ENCODE measurements at regions not wholly inside any gene's neighbourhood (a gene's known extent, or its start where the extent isn't known, plus 50 kb on each side); places are given as distances from the start of the nearest gene placed in this dataset.

DNA sequence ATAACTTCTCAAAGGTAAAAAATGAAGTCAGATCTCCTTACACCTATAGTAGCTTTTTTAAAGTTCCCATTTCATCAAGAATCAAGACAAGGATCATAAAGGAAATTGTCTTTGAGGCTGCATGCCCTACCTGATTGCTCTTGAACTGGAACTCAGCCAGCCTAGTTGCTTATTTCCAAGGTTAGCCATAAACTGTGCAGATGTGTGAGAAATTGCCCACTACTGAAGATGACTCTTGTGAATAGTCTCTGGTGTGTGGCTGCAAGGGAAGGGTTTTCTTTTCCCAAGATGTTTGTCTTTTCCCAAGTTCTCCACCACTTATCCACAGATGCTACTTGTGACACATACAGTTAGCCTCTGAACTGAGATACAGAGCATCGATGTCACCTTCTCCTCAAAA is 81.7 kb upstream of the DUSP10 start:
- H3K4me1 ChIP-seq, result peaks cover 0 to 4% (median 0%) of the 10 kb centered on the region in 4 donors
- intact Hi-C loops (cut with DNase I; ENCODE audit: low total_unique reads), result no loop called here
- no peak overlapping the region for H3K4me3 ChIP-seq
- 24 to 100% (median 91%) methylated on average over 1 of the region's 1 CpG for WGBS, 5 donors
- no peaks in the 10 kb centered on the region for H3K9me3 ChIP-seq
- DNase-seq, result no peak
- no peaks in the 10 kb centered on the region for H3K36me3 ChIP-seq
- TF ChIP-seq EP300 (IDR thresholded peaks at IDR 0.05), result no peak
- TF ChIP-seq POLR2A (IDR thresholded peaks at IDR 0.05), result no peak
- TF ChIP-seq POLR2AphosphoS5 (IDR thresholded peaks at IDR 0.05), result no peak
- no peak overlapping the region for H3K27ac ChIP-seq
- H3K27me3 ChIP-seq, result no peaks in the 10 kb centered on the region

DNA sequence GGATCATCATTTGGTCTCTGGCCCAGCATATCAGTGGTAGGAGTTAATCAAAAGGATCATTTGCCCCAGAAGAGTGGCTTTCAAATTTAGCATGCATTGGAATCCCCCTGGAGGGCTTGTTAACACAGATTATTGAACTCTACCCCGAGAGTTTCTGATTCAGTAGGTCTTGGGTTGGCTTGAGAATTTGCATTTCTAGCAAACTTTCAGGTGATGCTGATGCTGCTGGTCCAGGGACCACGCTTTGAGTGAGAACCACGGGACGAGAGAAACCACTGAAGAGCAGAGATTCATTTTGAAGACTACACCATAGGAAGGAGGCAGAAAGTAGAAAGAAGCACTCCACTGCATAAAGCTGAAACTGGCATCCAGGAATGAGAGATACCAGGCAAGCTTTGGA is 81.3 kb upstream of the DUSP10 start:
- no peak for DNase-seq
- H3K36me3 ChIP-seq, result no peaks in the 10 kb centered on the region
- H3K27ac ChIP-seq, result no peak overlapping the region
- TF ChIP-seq, protein P1, sequence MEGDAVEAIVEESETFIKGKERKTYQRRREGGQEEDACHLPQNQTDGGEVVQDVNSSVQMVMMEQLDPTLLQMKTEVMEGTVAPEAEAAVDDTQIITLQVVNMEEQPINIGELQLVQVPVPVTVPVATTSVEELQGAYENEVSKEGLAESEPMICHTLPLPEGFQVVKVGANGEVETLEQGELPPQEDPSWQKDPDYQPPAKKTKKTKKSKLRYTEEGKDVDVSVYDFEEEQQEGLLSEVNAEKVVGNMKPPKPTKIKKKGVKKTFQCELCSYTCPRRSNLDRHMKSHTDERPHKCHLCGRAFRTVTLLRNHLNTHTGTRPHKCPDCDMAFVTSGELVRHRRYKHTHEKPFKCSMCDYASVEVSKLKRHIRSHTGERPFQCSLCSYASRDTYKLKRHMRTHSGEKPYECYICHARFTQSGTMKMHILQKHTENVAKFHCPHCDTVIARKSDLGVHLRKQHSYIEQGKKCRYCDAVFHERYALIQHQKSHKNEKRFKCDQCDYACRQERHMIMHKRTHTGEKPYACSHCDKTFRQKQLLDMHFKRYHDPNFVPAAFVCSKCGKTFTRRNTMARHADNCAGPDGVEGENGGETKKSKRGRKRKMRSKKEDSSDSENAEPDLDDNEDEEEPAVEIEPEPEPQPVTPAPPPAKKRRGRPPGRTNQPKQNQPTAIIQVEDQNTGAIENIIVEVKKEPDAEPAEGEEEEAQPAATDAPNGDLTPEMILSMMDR (IDR thresholded peaks at IDR 0.05), result no peak
- no peak for TF ChIP-seq POLR2A (IDR thresholded peaks at IDR 0.05)
- TF ChIP-seq EP300 (IDR thresholded peaks at IDR 0.05), result no peak
- no peak for TF ChIP-seq POLR2AphosphoS5 (IDR thresholded peaks at IDR 0.05)
- no peak overlapping the region for H3K4me3 ChIP-seq
- intact Hi-C loops (cut with DNase I; ENCODE audit: low total_unique reads), result no loop called here
- WGBS, 5 donors, result 74 to 88% (median 75%) methylated on average over 4 of the region's 4 CpGs
- no peaks in the 10 kb centered on the region for H3K9me3 ChIP-seq
- peaks cover 0 to 4% (median 0%) of the 10 kb centered on the region in 4 donors for H3K4me1 ChIP-seq
- H3K27me3 ChIP-seq, result no peaks in the 10 kb centered on the region

DNA sequence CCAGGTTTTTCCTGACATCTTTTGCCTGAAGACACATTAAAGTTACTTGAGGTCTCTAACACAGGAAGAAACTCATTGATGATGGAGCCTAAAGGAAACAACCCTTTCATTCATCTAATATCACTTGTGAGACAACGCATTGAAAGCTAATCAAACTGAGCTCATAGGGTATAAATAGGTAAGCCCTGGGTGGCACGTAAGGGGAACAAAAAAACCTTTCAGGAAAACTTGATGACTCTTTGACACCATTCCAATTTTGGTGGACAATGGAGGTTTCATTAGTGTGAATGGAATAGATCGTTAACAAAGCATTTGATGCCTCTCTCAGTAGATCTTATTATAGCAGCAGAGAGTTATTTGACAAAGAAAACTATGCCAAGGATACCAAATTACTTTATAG is 80.7 kb upstream of the DUSP10 start:
- WGBS, 5 donors, result 72 to 92% (median 82%) methylated on average over 3 of the region's 3 CpGs

DNA sequence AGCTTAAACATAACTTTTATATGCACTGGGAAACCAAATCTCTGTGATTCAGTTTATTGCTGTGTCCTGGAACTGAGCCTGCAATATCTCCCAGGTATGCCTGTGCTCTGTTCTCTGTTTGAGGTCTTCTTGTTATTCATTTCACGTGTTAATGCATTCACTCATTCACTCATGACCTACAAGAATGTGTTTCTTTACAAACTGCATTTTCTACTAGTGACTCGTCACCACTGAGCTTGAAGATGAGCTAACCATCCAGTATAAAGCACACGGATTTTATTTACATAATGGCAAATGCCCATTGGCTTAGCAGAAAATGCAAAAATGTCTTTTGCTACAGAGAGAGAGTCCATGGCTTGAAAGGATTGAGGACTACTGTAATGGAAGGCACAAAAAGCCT is 75.0 kb upstream of the DUSP10 start:
- WGBS, 5 donors, result 47 to 59% (median 52%) methylated on average over 3 of the region's 3 CpGs
- H3K9me3 ChIP-seq, result no peaks in the 10 kb centered on the region
- no peak overlapping the region for H3K4me3 ChIP-seq
- DNase-seq, result no peak
- TF ChIP-seq POLR2AphosphoS5 (IDR thresholded peaks at IDR 0.05) (no peak), POLR2A (IDR thresholded peaks at IDR 0.05) (no peak), EP300 (IDR thresholded peaks at IDR 0.05) (no peak)
- TF ChIP-seq, protein P1 (IDR thresholded peaks at IDR 0.05), result no peak
- H3K4me1 ChIP-seq, result no peaks in the 10 kb centered on the region
- H3K27ac ChIP-seq, result no peak overlapping the region
- intact Hi-C loops (cut with DNase I; ENCODE audit: low total_unique reads), result no loop called here
- H3K36me3 ChIP-seq, result no peaks in the 10 kb centered on the region
- no peaks in the 10 kb centered on the region for H3K27me3 ChIP-seq

More for the DNA sequence above, 80.7 kb upstream of the DUSP10 start:
- intact Hi-C loops (cut with DNase I; ENCODE audit: low total_unique reads), result no loop called here
- Histone ChIP-seq H3K27me3 (no peaks in the 10 kb centered on the region), H3K36me3 (no peaks in the 10 kb centered on the region), H3K4me1 (peaks cover 0 to 4% (median 0%) of the 10 kb centered on the region in 4 donors), H3K4me3 (no peak overlapping the region), H3K9me3 (no peaks in the 10 kb centered on the region), H3K27ac (no peak overlapping the region)
- no peak for DNase-seq
- TF ChIP-seq POLR2AphosphoS5 (IDR thresholded peaks at IDR 0.05) (no peak), POLR2A (IDR thresholded peaks at IDR 0.05) (no peak), EP300 (IDR thresholded peaks at IDR 0.05) (no peak)
- TF ChIP-seq, protein P1 (IDR thresholded peaks at IDR 0.05), result no peak

DNA sequence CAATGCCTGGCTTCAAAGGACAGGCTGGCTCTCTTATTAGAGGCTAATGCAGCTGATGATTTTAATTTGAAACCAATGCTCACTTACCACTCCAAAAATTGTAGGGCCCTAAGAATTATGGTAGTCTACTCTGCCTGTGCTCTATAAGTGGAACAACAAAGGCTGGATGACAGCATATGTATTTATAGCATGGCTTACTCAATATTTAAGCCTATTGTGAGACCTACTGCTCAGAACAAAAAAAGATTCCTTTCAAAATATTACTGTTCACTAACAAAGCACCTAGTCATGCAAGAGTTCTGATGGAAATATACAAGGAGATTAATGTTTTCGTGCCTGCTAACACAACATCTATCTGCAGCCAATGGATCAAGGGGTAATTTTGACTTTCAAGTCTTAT is 73.8 kb upstream of the DUSP10 start:
- Histone ChIP-seq H3K9me3 (no peaks in the 10 kb centered on the region), H3K27ac (no peak overlapping the region), H3K27me3 (no peaks in the 10 kb centered on the region), H3K4me3 (no peak overlapping the region), H3K4me1 (no peaks in the 10 kb centered on the region), H3K36me3 (no peaks in the 10 kb centered on the region)
- intact Hi-C loops (cut with DNase I; ENCODE audit: low total_unique reads), result no loop called here
- 71 to 81% (median 74%) methylated on average over 1 of the region's 1 CpG for WGBS, 5 donors
- no peak for TF ChIP-seq POLR2A (IDR thresholded peaks at IDR 0.05)
- TF ChIP-seq, protein P1 (IDR thresholded peaks at IDR 0.05), result no peak
- no peak for TF ChIP-seq POLR2AphosphoS5 (IDR thresholded peaks at IDR 0.05)
- TF ChIP-seq EP300 (IDR thresholded peaks at IDR 0.05), result no peak
- DNase-seq, result no peak

All from stomach (tissue), 8 donors.